Neural cell (in vitro differentiated cells): ENCODE measurements at regions not wholly inside any gene's neighbourhood (a gene's known extent, or its start where the extent isn't known, plus 50 kb on each side); places are given as distances from the start of the nearest gene placed in this dataset.
A peak's percentile ranks its signal among the peaks of the same experiment; 100 is the strongest.

Experiments used
- H2AFZ ChIP-seq: fragments of 200-600, 300-800 bp; sonication (generic), shearing (Covaris generic); 2 replicates; pipeline ENCODE4 v1.6.0; 2014; ENCODE audit warnings: low read depth, mild to moderate bottlenecking, antibody characterized with exemption, low read length, moderate library complexity
- H3F3A ChIP-seq: fragments of 200-600 bp; shearing (Covaris generic); 2 replicates; pipeline ENCODE4 v1.6.1; 2016; ENCODE audit warnings: mild to moderate bottlenecking, moderate library complexity, mixed read lengths, antibody characterized with exemption, low read length; ENCODE audit not compliant: insufficient read depth, poor library complexity, severe bottlenecking
- H3K27ac ChIP-seq: fragments of 200-600, 300-800 bp; sonication (generic), shearing (Covaris generic); 2 replicates; pipeline ENCODE4 v1.5.1; 2014; ENCODE audit warnings: mild to moderate bottlenecking, low read length, moderate library complexity
- H3K27me3 ChIP-seq: fragments of 300-800, 200-600 bp; sonication (generic), shearing (Covaris generic); 2 replicates; pipeline ENCODE4 v1.6.0; 2014; ENCODE audit warnings: mild to moderate bottlenecking, low read depth, low read length, moderate library complexity; ENCODE audit not compliant: insufficient read depth
- H3K36me3 ChIP-seq: fragments of 300-800, 200-600 bp; sonication (generic), shearing (Covaris generic); 2 replicates; pipeline ENCODE4 v1.5.1; 2014; ENCODE audit warnings: mild to moderate bottlenecking, antibody characterized with exemption, low read length, moderate library complexity; ENCODE audit not compliant: insufficient read depth
- H3K4me2 ChIP-seq: fragments of 300-800, 200-600 bp; sonication (generic), shearing (Covaris generic); 2 replicates; pipeline ENCODE4 v1.6.0; 2014; ENCODE audit warnings: mild to moderate bottlenecking, low read length
- H3K4me3 ChIP-seq: fragments of 300-800, 200-600 bp; sonication (generic), shearing (Covaris generic); 2 replicates; pipeline ENCODE4 v1.5.1; 2014; ENCODE audit warnings: mild to moderate bottlenecking, low read length, moderate library complexity
- H3K79me2 ChIP-seq: fragments of 200-600 bp; shearing (Covaris generic); replicated peaks from 2 replicates; pipeline ENCODE4 v1.6.0; 2014; ENCODE audit warnings: mild to moderate bottlenecking, low read length, moderate library complexity; ENCODE audit not compliant: insufficient read depth
- H3K9ac ChIP-seq: fragments of 300-800, 200-600 bp; sonication (generic), shearing (Covaris generic); 2 replicates; pipeline ENCODE4 v1.6.1; 2016; ENCODE audit warnings: mild to moderate bottlenecking, low read length, mixed read lengths
- H3K9me2 ChIP-seq: fragments of 200-600 bp; shearing (Covaris generic); 2 replicates; pipeline ENCODE4 v1.6.1; 2016; ENCODE audit warnings: mild to moderate bottlenecking, low read length, mixed read lengths; ENCODE audit not compliant: insufficient read depth
- H3K9me3 ChIP-seq: fragments of 200-600, 300-800 bp; sonication (generic), shearing (Covaris generic); 2 replicates; pipeline ENCODE4 v1.6.1; 2016; ENCODE audit warnings: mild to moderate bottlenecking, mixed run types, low read length, moderate library complexity, mixed read lengths
- H4K20me1 ChIP-seq: fragments of 200-600 bp; shearing (Covaris generic); 2 replicates; pipeline ENCODE4 v1.6.1; 2016; ENCODE audit warnings: mild to moderate bottlenecking, mixed run types; ENCODE audit not compliant: insufficient read depth
- CTCF ChIP-seq: fragments of 450-650 bp; IDR thresholded peaks from 2 replicates; pipeline ENCODE4 v1.5.1; 2014; ENCODE audit warnings: antibody characterized with exemption, mild to moderate bottlenecking, moderate library complexity; ENCODE audit not compliant: poor library complexity, severe bottlenecking
- EP300 ChIP-seq: fragments of 450-650 bp; conservative IDR thresholded peaks from 2 replicates; pipeline ENCODE4 v1.6.1; 2014; ENCODE audit warnings: antibody characterized with exemption, mild to moderate bottlenecking, moderate library complexity; ENCODE audit not compliant: poor library complexity, severe bottlenecking
- EZH2 ChIP-seq: fragments of 200-600, 300-800 bp; shearing (Covaris generic), sonication (generic); IDR thresholded peaks from 2 replicates; pipeline ENCODE4 v1.6.1; 2014; ENCODE audit warnings: antibody characterized with exemption, low read length, borderline replicate concordance, mild to moderate bottlenecking; ENCODE audit not compliant: insufficient read depth, poor library complexity, severe bottlenecking
- MXI1 ChIP-seq: fragments of 450-650 bp; conservative IDR thresholded peaks from 2 replicates; pipeline ENCODE4 v1.6.1; 2014; ENCODE audit warnings: antibody characterized with exemption, mild to moderate bottlenecking; ENCODE audit not compliant: poor library complexity, severe bottlenecking
- POLR2AphosphoS5 ChIP-seq: IDR thresholded peaks from 2 replicates; pipeline ENCODE4 v1.6.1; 2012
- RAD21 ChIP-seq: fragments of 450-650 bp; conservative IDR thresholded peaks from 2 replicates; pipeline ENCODE4 v1.6.1; 2014; ENCODE audit warnings: antibody characterized with exemption, mild to moderate bottlenecking, moderate library complexity
- REST ChIP-seq: IDR thresholded peaks from 2 replicates; pipeline ENCODE4 v1.6.1; 2012; ENCODE audit warnings: borderline replicate concordance
- SMC3 ChIP-seq: fragments of 450-650 bp; conservative IDR thresholded peaks from 2 replicates; pipeline ENCODE4 v1.6.1; 2014; ENCODE audit warnings: antibody characterized with exemption, mild to moderate bottlenecking, moderate library complexity; ENCODE audit not compliant: poor library complexity
- TAF1 ChIP-seq: IDR thresholded peaks from 2 replicates; pipeline ENCODE4 v1.6.1; 2012; ENCODE audit warnings: low read depth

- Histone ChIP-seq H4K20me1 (no peaks in the 10 kb centered on the region), H3K9ac (no peak overlapping the region), H3K9me2 (no peaks in the 10 kb centered on the region), H3K27me3 (no peaks in the 10 kb centered on the region), H2AFZ (no peak overlapping the region), H3K79me2 (no peaks in the 10 kb centered on the region), H3K4me2 (no peak overlapping the region), H3K36me3 (no peaks in the 10 kb centered on the region), H3K27ac (no peak overlapping the region), H3K9me3 (no peaks in the 10 kb centered on the region), H3F3A (no peaks in the 10 kb centered on the region), H3K4me3 (no peak overlapping the region)
- no peak for TF ChIP-seq EP300
- TF ChIP-seq SMC3 = no peak
- no peak for TF ChIP-seq CTCF
- TF ChIP-seq TAF1 = no peak
- TF ChIP-seq REST = no peak
- no peak for TF ChIP-seq POLR2AphosphoS5
- TF ChIP-seq EZH2 = no peak
- TF ChIP-seq MXI1 = no peak
- no peak for TF ChIP-seq RAD21
Measured at GRCh38 chr10:8439040-8439439, 384.6 kb downstream of the GATA3 start.

GRCh38 chr10:8444630-8445029 lies 390.1 kb downstream of the GATA3 start:
- H3K9me3 ChIP-seq = no peaks in the 10 kb centered on the region
- H3K27ac ChIP-seq = no peak overlapping the region
- H3K4me3 ChIP-seq = no peak overlapping the region
- no peaks in the 10 kb centered on the region for H3K9me2 ChIP-seq
- H3K27me3 ChIP-seq = no peaks in the 10 kb centered on the region
- no peak overlapping the region for H3K9ac ChIP-seq
- no peak overlapping the region for H2AFZ ChIP-seq
- H3K36me3 ChIP-seq = no peaks in the 10 kb centered on the region
- no peaks in the 10 kb centered on the region for H3F3A ChIP-seq
- peak; percentile 46 for TF ChIP-seq SMC3
- TF ChIP-seq RAD21 = peak; percentile 52
- TF ChIP-seq TAF1 = no peak
- TF ChIP-seq MXI1 = no peak
- peak; percentile 53 for TF ChIP-seq CTCF
- TF ChIP-seq EP300 = no peak
- TF ChIP-seq POLR2AphosphoS5 = no peak
- TF ChIP-seq REST = no peak
- no peak for TF ChIP-seq EZH2
- no peaks in the 10 kb centered on the region for H3K79me2 ChIP-seq
- H3K4me2 ChIP-seq = no peak overlapping the region
- H4K20me1 ChIP-seq = no peaks in the 10 kb centered on the region
